ENCODE measurements at regions not wholly inside any gene's neighbourhood (a gene's known extent, or its start where the extent isn't known, plus 50 kb on each side); places are given as distances from the start of the nearest gene placed in this dataset.

GRCh38 chr22:47928631-47929030, 1166.2 kb downstream of the TBC1D22A start:
- H3K4me3 ChIP-seq (ENCODE audit: low read depth, low read length) = no peak overlapping the region
- TF ChIP-seq, protein P1, sequence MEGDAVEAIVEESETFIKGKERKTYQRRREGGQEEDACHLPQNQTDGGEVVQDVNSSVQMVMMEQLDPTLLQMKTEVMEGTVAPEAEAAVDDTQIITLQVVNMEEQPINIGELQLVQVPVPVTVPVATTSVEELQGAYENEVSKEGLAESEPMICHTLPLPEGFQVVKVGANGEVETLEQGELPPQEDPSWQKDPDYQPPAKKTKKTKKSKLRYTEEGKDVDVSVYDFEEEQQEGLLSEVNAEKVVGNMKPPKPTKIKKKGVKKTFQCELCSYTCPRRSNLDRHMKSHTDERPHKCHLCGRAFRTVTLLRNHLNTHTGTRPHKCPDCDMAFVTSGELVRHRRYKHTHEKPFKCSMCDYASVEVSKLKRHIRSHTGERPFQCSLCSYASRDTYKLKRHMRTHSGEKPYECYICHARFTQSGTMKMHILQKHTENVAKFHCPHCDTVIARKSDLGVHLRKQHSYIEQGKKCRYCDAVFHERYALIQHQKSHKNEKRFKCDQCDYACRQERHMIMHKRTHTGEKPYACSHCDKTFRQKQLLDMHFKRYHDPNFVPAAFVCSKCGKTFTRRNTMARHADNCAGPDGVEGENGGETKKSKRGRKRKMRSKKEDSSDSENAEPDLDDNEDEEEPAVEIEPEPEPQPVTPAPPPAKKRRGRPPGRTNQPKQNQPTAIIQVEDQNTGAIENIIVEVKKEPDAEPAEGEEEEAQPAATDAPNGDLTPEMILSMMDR (IDR thresholded peaks at IDR 0.05; ENCODE audit: low read depth, low read length, missing control alignments) = no peak
- DNase-seq (ENCODE audit: low read depth) = no peak
- in situ Hi-C loops (cut with HindIII; ENCODE audit: low sequenced_read_pairs) = no loop called here

DNA sequence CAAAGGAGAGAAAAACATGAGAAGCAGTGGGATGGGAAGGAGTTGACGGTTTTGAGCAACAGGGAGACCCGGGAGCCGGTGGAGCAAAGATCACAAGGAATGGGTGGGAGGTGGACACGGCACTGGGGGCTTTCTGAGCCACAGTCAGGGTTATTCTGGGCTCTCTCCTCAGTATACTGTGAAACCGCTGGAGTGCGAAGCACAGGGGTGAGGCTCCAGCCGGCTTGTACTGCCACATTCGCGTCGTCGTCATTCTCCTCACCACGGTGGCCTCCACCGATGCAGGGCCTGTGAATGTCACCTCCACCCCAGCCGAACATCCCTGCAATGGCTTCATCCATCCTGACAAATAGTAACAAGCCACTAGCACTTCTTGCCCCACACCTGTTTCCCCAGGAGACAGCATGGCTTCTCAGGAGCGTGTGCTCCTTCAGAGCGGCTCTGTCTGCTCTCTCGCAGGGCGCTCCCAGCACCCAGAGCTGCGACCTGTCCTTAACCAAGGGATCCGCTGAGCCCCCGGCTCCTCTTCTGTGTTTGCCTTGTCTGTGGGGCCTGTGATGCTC, 1165.3 kb downstream of the TBC1D22A start:
- no peak for DNase-seq (ENCODE audit: low read depth)
- H3K4me3 ChIP-seq (ENCODE audit: low read depth, low read length) = no peak overlapping the region
- TF ChIP-seq, protein P1 (IDR thresholded peaks at IDR 0.05; ENCODE audit: low read depth, low read length, missing control alignments) = no peak
- in situ Hi-C loops (cut with HindIII; ENCODE audit: low sequenced_read_pairs) = no loop called here

DNA sequence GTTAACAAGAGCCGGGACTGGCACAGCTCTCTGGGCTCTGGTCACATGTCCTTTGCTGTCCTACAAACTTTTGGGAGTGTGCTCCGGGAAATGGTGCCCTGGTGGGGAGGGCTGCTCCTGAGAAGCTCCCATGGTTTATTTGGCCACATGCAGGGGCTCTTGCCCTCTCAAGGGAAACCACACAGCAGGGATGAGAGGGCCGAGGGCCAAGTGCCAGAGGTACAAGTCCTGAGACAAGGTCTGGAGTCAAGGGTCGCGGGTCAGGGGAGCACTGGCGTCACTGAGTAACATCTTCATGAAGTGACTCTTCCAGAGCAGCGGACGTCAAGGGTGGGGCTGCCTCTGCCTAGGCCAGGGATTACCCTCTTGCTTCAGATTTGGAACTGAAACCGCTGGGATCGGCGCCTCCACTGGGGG, 1160.6 kb downstream of the TBC1D22A start:
- DNase-seq (ENCODE audit: low read depth) = no peak
- in situ Hi-C loops (cut with HindIII; ENCODE audit: low sequenced_read_pairs) = no loop called here
- no peak overlapping the region for H3K4me3 ChIP-seq (ENCODE audit: low read depth, low read length)
- TF ChIP-seq, protein P1 (IDR thresholded peaks at IDR 0.05; ENCODE audit: low read depth, low read length, missing control alignments) = no peak

DNA sequence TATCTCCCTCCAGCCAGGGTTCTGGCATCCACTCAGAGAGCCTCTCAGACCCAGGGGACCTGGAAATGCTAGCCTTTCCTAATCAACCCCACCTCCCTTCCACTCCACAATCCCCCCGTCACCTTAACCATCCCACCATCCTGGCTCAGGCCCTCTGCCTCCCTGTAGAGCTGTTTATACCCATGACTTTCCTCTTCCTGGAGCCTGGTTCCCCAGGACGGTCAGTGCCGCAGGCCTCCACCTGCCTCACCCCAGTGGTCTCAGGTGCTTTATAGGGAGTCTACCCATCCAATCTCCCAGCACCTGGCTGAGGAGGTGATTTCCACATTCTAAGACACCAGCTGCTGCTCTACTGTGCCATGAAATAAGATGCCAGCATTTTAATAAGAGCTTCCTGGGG, 1159.5 kb downstream of the TBC1D22A start:
- TF ChIP-seq, protein P1 (IDR thresholded peaks at IDR 0.05; ENCODE audit: low read depth, low read length, missing control alignments) = no peak
- DNase-seq (ENCODE audit: low read depth) = no peak
- no peak overlapping the region for H3K4me3 ChIP-seq (ENCODE audit: low read depth, low read length)
- in situ Hi-C loops (cut with HindIII; ENCODE audit: low sequenced_read_pairs) = no loop called here

DNA sequence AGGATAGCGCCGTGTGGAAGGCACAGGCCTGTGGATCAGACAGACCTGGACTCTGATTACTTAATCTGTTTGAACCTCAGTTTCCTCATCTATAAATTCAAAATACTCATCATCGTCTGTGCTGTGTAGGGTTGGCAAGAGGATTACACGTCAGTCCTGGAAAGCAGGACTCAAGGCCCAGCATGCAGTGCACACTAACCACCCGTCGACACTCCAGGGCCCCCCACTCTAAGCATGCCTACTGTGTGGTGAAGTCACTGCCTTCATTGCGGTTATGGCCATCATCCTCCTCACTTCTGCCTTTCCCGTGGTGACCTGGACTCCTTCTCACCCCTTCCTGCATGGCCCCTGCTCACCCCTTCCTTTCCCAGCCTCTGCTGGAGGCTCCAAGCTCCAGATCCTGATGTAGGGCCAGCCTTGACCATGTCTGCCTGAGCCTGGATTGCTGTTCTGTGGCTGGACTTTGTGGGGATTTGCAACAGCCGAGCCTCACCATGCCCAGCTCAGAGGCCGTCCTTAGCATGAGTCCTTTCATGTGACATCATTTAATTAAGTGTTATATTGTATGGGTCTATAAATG, 1158.0 kb downstream of the TBC1D22A start:
- no peak for DNase-seq (ENCODE audit: low read depth)
- no peak overlapping the region for H3K4me3 ChIP-seq (ENCODE audit: low read depth, low read length)
- TF ChIP-seq, protein P1 (IDR thresholded peaks at IDR 0.05; ENCODE audit: low read depth, low read length, missing control alignments) = no peak
- in situ Hi-C loops (cut with HindIII; ENCODE audit: low sequenced_read_pairs) = no loop called here

DNA sequence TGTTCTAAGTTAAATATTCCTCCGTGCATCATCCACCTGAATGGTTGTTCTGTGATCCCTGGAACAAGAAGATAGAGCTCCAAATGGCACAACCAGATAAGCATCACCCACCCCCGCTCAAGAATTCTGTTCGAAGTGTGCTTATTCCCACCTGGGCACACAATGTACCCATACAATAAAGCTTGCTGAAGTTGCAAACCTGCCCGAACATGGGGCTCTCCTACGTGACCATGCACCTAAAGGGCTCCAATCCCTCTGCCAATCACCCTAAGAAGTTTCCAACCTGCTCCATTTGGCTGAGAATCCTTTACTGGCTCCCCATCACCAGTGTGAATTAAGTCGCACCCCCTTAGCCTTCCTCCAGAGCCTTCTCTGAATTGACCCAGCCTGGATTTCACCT, 1157.4 kb downstream of the TBC1D22A start:
- TF ChIP-seq, protein P1 (IDR thresholded peaks at IDR 0.05; ENCODE audit: low read depth, low read length, missing control alignments) = no peak
- in situ Hi-C loops (cut with HindIII; ENCODE audit: low sequenced_read_pairs) = no loop called here
- DNase-seq (ENCODE audit: low read depth) = no peak
- no peak overlapping the region for H3K4me3 ChIP-seq (ENCODE audit: low read depth, low read length)
